Liver (tissue), 3 donors: ENCODE measurements at regions not wholly inside any gene's neighbourhood (a gene's known extent, or its start where the extent isn't known, plus 50 kb on each side); places are given as distances from the start of the nearest gene placed in this dataset.

Experiments
- CTCF ChIP-seq: fragments of 150-350 bp; IDR thresholded peaks from 2 replicates; pipeline ENCODE4 v1.5.1; 2017; ENCODE audit warnings: improper control_type of control experiment, low read depth, low read length; ENCODE audit not compliant: missing input control
- GABPA ChIP-seq, 2 donors: IDR thresholded peaks in 1 of 2; conservative IDR thresholded peaks in 1 of 2; 2 replicates each; pipeline ENCODE4 v1.6.1; 2016; ENCODE audit warnings: antibody characterized with exemption in 2 of 2, mild to moderate bottlenecking in 1 of 2, moderate library complexity in 1 of 2
- JUND ChIP-seq, 2 donors: IDR thresholded peaks; 2 replicates each; pipeline ENCODE4 v1.6.1; 2016; ENCODE audit warnings: antibody characterized with exemption in 2 of 2
- RAD21 ChIP-seq, 2 donors: IDR thresholded peaks; 2 replicates each; pipeline ENCODE4 v1.6.1; 2016; ENCODE audit warnings: antibody characterized with exemption in 2 of 2, mild to moderate bottlenecking in 2 of 2
- TF ChIP-seq, protein P1 (sequence below): IDR thresholded peaks from 2 replicates; pipeline ENCODE4 v1.6.1; 2016; ENCODE audit warnings: antibody characterized with exemption, mild to moderate bottlenecking
- donor health status: healthy.
- donor health status: healthy.

- TF ChIP-seq CTCF (no peak), RAD21 (IDR thresholded peaks at IDR 0.05) (no peak), GABPA (IDR thresholded peaks at IDR 0.05 in 1 of 2, conservative IDR thresholded peaks at IDR 0.05 in 1 of 2) (no peak), JUND (IDR thresholded peaks at IDR 0.05) (no peak)
- TF ChIP-seq, protein P1, sequence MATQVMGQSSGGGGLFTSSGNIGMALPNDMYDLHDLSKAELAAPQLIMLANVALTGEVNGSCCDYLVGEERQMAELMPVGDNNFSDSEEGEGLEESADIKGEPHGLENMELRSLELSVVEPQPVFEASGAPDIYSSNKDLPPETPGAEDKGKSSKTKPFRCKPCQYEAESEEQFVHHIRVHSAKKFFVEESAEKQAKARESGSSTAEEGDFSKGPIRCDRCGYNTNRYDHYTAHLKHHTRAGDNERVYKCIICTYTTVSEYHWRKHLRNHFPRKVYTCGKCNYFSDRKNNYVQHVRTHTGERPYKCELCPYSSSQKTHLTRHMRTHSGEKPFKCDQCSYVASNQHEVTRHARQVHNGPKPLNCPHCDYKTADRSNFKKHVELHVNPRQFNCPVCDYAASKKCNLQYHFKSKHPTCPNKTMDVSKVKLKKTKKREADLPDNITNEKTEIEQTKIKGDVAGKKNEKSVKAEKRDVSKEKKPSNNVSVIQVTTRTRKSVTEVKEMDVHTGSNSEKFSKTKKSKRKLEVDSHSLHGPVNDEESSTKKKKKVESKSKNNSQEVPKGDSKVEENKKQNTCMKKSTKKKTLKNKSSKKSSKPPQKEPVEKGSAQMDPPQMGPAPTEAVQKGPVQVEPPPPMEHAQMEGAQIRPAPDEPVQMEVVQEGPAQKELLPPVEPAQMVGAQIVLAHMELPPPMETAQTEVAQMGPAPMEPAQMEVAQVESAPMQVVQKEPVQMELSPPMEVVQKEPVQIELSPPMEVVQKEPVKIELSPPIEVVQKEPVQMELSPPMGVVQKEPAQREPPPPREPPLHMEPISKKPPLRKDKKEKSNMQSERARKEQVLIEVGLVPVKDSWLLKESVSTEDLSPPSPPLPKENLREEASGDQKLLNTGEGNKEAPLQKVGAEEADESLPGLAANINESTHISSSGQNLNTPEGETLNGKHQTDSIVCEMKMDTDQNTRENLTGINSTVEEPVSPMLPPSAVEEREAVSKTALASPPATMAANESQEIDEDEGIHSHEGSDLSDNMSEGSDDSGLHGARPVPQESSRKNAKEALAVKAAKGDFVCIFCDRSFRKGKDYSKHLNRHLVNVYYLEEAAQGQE = no peak
Observed at GRCh38 chr6:167663316-167663715, 163.4 kb upstream of the AFDN start.
